ENCODE measurements at regions not wholly inside any gene's neighbourhood (a gene's known extent, or its start where the extent isn't known, plus 50 kb on each side); places are given as distances from the start of the nearest gene placed in this dataset.
"Not testable (repeated sequence)": the region's sequence is repeated elsewhere in the genome, so short reads cannot be mapped to it uniquely, and the experiment has no call there.

DNA sequence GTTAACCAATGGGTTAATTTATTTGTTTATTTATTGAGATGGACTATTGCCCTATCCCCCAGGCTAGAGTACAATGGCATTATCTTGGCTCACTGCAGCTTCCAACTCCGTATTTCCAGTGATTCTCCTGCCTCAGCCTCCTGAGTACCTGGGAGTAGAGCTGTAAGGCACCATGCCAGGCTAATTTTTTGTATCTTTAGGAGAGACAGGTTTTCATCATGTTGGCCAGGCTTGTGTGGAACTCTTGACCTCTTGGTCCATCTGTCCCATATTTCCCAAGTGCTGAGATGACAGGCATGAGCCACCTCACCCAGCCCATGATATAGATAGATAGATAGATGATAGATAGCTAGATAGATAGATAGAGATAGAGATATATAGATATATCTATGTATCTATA lies 249.4 kb downstream of the TSPY2 start:
- TF ChIP-seq, protein P1, sequence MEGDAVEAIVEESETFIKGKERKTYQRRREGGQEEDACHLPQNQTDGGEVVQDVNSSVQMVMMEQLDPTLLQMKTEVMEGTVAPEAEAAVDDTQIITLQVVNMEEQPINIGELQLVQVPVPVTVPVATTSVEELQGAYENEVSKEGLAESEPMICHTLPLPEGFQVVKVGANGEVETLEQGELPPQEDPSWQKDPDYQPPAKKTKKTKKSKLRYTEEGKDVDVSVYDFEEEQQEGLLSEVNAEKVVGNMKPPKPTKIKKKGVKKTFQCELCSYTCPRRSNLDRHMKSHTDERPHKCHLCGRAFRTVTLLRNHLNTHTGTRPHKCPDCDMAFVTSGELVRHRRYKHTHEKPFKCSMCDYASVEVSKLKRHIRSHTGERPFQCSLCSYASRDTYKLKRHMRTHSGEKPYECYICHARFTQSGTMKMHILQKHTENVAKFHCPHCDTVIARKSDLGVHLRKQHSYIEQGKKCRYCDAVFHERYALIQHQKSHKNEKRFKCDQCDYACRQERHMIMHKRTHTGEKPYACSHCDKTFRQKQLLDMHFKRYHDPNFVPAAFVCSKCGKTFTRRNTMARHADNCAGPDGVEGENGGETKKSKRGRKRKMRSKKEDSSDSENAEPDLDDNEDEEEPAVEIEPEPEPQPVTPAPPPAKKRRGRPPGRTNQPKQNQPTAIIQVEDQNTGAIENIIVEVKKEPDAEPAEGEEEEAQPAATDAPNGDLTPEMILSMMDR (IDR thresholded peaks at IDR 0.05; ENCODE audit: borderline replicate concordance, extremely low read depth, low read length, poor library complexity, severe bottlenecking) = not testable (repeated sequence)
- not testable (repeated sequence) for TF ChIP-seq EZH2 (IDR thresholded peaks at IDR 0.05; ENCODE audit: borderline replicate concordance, low read depth, low read length, severe bottlenecking)
